Cardiac fibroblast (primary cell): ENCODE measurements at regions not wholly inside any gene's neighbourhood (a gene's known extent, or its start where the extent isn't known, plus 50 kb on each side); places are given as distances from the start of the nearest gene placed in this dataset.
A peak's percentile ranks its signal among the peaks of the same experiment; 100 is the strongest.
"Not testable (repeated sequence)": the region's sequence is repeated elsewhere in the genome, so short reads cannot be mapped to it uniquely, and the experiment has no call there.

Experiments
- DNase-seq, 2 donors: peaks; one replicate each; pipeline versions ENCODE4 v3.0.0 to v3.0.0-alpha.2; 2010; ENCODE audit warnings: low read depth in 2 of 2
- H3K4me3 ChIP-seq, 2 donors: replicated peaks in 1 of 2; 1 replicate in 1 of 2; 2 replicates in 1 of 2; pipeline ENCODE4 v1.5.1; 2011; ENCODE audit warnings: low read depth in 2 of 2, low read length in 2 of 2, mild to moderate bottlenecking in 2 of 2, moderate library complexity in 1 of 2
- CTCF ChIP-seq: IDR thresholded peaks from one replicate; pipeline ENCODE4 v1.5.1; 2011; ENCODE audit warnings: low read depth, mild to moderate bottlenecking, low read length, inconsistent platforms

GRCh38 chr6:118722829-118723813, 71.7 kb upstream of the CEP85L start:
- H3K4me3 ChIP-seq: no peak overlapping the region
- no peak for TF ChIP-seq CTCF
- peak in 1 of 2 donors; percentile 25 for DNase-seq

- no peak overlapping the region for H3K4me3 ChIP-seq
- TF ChIP-seq CTCF: no peak
- DNase-seq: no peak
Measured at GRCh38 chr6:118720125-118720473, 68.7 kb upstream of the CEP85L start.

GRCh38 chr6:118719351-118720124, 68.1 kb upstream of the CEP85L start:
- no peak for DNase-seq
- no peak overlapping the region for H3K4me3 ChIP-seq
- TF ChIP-seq CTCF: no peak

GRCh38 chr6:118718903-118719302, 67.5 kb upstream of the CEP85L start:
- TF ChIP-seq CTCF: no peak
- DNase-seq: no peak
- H3K4me3 ChIP-seq: no peak overlapping the region

GRCh38 chr6:118718297-118718696, 66.9 kb upstream of the CEP85L start:
- no peak for DNase-seq
- TF ChIP-seq CTCF: no peak
- H3K4me3 ChIP-seq: no peak overlapping the region

GRCh38 chr6:118717106-118717505, 65.7 kb upstream of the CEP85L start:
- no peak for TF ChIP-seq CTCF
- H3K4me3 ChIP-seq: no peak overlapping the region
- DNase-seq: no peak

- not testable (repeated sequence) for DNase-seq, H3K4me3 ChIP-seq
Measured at GRCh38 chr6:118715907-118716306, 64.5 kb upstream of the CEP85L start.
